ENCODE measurements at regions not wholly inside any gene's neighbourhood (a gene's known extent, or its start where the extent isn't known, plus 50 kb on each side); places are given as distances from the start of the nearest gene placed in this dataset.

- H3K9me3 Mint-ChIP-seq: peaks cover 17% of the 10 kb centered on the region
- ChIA-PET CTCF (interaction anchor here (1.0 kb wide), 2 partner anchors 9 to 15 kb away, joined by 3 to 5 read pairs; no protein-coding TSS in a partner anchor), POLR2A (no interaction called here)
- H3K27me3 Mint-ChIP-seq (ENCODE audit: low read depth): no peaks in the 10 kb centered on the region; the same call in 1 of the 2 replicates
- no peak overlapping the region for H3K4me3 Mint-ChIP-seq
- ATAC-seq (no peak), DNase-seq (ENCODE audit: low spot score) (no peak)
- H3K36me3 Mint-ChIP-seq: peaks cover 12% of the 10 kb centered on the region
- no peak overlapping the region for H3K27ac Mint-ChIP-seq
- H3K4me1 Mint-ChIP-seq: peaks cover 5% of the 10 kb centered on the region
- TF ChIP-seq MXD4 (CRISPR knock-in tag; IDR thresholded peaks at IDR 0.05; ENCODE audit: borderline replicate concordance) (no peak), GRHL2 (CRISPR knock-in tag; IDR thresholded peaks at IDR 0.05; ENCODE audit: insufficient replicate concordance, severe bottlenecking) (no peak), GTF2I (CRISPR knock-in tag; conservative IDR thresholded peaks at IDR 0.05) (no peak), JAZF1 (CRISPR knock-in tag; IDR thresholded peaks at IDR 0.05) (no peak), MYBL2 (CRISPR knock-in tag; IDR thresholded peaks at IDR 0.05) (no peak), ZBTB21 (CRISPR knock-in tag; IDR thresholded peaks at IDR 0.05; ENCODE audit: borderline replicate concordance) (no peak), ZNF416 (CRISPR knock-in tag; IDR thresholded peaks at IDR 0.05) (no peak), FOXJ3 (CRISPR knock-in tag; IDR thresholded peaks at IDR 0.05; ENCODE audit: borderline replicate concordance) (no peak), CTCF (IDR thresholded peaks at IDR 0.05) (no peak), NFATC4 (CRISPR knock-in tag; IDR thresholded peaks at IDR 0.05) (no peak), ATF1 (CRISPR knock-in tag; IDR thresholded peaks at IDR 0.05) (no peak)
- TF ChIP-seq, protein P1, sequence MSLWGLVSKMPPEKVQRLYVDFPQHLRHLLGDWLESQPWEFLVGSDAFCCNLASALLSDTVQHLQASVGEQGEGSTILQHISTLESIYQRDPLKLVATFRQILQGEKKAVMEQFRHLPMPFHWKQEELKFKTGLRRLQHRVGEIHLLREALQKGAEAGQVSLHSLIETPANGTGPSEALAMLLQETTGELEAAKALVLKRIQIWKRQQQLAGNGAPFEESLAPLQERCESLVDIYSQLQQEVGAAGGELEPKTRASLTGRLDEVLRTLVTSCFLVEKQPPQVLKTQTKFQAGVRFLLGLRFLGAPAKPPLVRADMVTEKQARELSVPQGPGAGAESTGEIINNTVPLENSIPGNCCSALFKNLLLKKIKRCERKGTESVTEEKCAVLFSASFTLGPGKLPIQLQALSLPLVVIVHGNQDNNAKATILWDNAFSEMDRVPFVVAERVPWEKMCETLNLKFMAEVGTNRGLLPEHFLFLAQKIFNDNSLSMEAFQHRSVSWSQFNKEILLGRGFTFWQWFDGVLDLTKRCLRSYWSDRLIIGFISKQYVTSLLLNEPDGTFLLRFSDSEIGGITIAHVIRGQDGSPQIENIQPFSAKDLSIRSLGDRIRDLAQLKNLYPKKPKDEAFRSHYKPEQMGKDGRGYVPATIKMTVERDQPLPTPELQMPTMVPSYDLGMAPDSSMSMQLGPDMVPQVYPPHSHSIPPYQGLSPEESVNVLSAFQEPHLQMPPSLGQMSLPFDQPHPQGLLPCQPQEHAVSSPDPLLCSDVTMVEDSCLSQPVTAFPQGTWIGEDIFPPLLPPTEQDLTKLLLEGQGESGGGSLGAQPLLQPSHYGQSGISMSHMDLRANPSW (CRISPR knock-in tag; conservative IDR thresholded peaks at IDR 0.05; ENCODE audit: low read depth): no peak
- TF ChIP-seq, protein P2, sequence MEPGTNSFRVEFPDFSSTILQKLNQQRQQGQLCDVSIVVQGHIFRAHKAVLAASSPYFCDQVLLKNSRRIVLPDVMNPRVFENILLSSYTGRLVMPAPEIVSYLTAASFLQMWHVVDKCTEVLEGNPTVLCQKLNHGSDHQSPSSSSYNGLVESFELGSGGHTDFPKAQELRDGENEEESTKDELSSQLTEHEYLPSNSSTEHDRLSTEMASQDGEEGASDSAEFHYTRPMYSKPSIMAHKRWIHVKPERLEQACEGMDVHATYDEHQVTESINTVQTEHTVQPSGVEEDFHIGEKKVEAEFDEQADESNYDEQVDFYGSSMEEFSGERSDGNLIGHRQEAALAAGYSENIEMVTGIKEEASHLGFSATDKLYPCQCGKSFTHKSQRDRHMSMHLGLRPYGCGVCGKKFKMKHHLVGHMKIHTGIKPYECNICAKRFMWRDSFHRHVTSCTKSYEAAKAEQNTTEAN (CRISPR knock-in tag; IDR thresholded peaks at IDR 0.05): no peak
- TF ChIP-seq, protein P3, sequence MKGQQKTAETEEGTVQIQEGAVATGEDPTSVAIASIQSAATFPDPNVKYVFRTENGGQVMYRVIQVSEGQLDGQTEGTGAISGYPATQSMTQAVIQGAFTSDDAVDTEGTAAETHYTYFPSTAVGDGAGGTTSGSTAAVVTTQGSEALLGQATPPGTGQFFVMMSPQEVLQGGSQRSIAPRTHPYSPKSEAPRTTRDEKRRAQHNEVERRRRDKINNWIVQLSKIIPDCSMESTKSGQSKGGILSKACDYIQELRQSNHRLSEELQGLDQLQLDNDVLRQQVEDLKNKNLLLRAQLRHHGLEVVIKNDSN (CRISPR knock-in tag; IDR thresholded peaks at IDR 0.05): no peak
- TF ChIP-seq, protein P4, sequence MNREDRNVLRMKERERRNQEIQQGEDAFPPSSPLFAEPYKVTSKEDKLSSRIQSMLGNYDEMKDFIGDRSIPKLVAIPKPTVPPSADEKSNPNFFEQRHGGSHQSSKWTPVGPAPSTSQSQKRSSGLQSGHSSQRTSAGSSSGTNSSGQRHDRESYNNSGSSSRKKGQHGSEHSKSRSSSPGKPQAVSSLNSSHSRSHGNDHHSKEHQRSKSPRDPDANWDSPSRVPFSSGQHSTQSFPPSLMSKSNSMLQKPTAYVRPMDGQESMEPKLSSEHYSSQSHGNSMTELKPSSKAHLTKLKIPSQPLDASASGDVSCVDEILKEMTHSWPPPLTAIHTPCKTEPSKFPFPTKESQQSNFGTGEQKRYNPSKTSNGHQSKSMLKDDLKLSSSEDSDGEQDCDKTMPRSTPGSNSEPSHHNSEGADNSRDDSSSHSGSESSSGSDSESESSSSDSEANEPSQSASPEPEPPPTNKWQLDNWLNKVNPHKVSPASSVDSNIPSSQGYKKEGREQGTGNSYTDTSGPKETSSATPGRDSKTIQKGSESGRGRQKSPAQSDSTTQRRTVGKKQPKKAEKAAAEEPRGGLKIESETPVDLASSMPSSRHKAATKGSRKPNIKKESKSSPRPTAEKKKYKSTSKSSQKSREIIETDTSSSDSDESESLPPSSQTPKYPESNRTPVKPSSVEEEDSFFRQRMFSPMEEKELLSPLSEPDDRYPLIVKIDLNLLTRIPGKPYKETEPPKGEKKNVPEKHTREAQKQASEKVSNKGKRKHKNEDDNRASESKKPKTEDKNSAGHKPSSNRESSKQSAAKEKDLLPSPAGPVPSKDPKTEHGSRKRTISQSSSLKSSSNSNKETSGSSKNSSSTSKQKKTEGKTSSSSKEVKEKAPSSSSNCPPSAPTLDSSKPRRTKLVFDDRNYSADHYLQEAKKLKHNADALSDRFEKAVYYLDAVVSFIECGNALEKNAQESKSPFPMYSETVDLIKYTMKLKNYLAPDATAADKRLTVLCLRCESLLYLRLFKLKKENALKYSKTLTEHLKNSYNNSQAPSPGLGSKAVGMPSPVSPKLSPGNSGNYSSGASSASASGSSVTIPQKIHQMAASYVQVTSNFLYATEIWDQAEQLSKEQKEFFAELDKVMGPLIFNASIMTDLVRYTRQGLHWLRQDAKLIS (CRISPR knock-in tag; IDR thresholded peaks at IDR 0.05; ENCODE audit: borderline replicate concordance): no peak
Observed at GRCh38 chr4:184575306-184575705, 73.9 kb downstream of the CASP3 start.

DNA sequence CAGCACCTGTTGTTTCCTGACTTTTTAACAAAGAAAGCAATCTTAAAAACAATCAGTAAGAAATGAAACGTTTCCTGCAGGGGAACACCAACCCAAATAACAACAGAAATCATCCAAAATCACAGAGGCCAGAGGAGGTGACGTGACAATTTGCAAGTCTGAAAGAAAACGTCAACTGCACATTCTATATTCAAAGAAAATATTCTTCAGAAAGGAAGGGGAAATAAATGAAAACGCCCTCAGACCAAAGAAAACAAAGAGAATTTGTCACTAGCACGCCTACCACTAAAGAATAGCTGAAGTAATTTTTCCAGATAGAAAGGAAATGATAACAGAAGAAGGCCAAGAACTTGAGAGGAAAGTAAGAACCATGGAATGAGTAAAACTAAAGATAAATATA, 74.4 kb downstream of the CASP3 start:
- H3K27me3 Mint-ChIP-seq (ENCODE audit: low read depth): no peaks in the 10 kb centered on the region; the same call in 1 of the 2 replicates
- ATAC-seq (no peak), DNase-seq (ENCODE audit: low spot score) (no peak)
- H3K36me3 Mint-ChIP-seq: peaks cover 8% of the 10 kb centered on the region
- H3K9me3 Mint-ChIP-seq: peaks cover 13% of the 10 kb centered on the region
- POLR2A ChIA-PET: no interaction called here
- H3K4me1 Mint-ChIP-seq: peaks cover 5% of the 10 kb centered on the region
- H3K4me3 Mint-ChIP-seq: no peak overlapping the region
- CTCF ChIA-PET: interaction anchor here (1.0 kb wide), 2 partner anchors 8 to 14 kb away, joined by 3 to 5 read pairs; no protein-coding TSS in a partner anchor
- no peak overlapping the region for H3K27ac Mint-ChIP-seq
- TF ChIP-seq, protein P3 (CRISPR knock-in tag; IDR thresholded peaks at IDR 0.05): no peak
- TF ChIP-seq NR3C1 (CRISPR knock-in tag; conservative IDR thresholded peaks at IDR 0.05; ENCODE audit: low read depth) (no peak), JAZF1 (CRISPR knock-in tag; IDR thresholded peaks at IDR 0.05) (no peak), EMX1 (CRISPR knock-in tag; IDR thresholded peaks at IDR 0.05) (no peak), GTF2I (CRISPR knock-in tag; conservative IDR thresholded peaks at IDR 0.05) (no peak), ZNF671 (CRISPR knock-in tag; IDR thresholded peaks at IDR 0.05) (no peak)
- TF ChIP-seq, protein P5, sequence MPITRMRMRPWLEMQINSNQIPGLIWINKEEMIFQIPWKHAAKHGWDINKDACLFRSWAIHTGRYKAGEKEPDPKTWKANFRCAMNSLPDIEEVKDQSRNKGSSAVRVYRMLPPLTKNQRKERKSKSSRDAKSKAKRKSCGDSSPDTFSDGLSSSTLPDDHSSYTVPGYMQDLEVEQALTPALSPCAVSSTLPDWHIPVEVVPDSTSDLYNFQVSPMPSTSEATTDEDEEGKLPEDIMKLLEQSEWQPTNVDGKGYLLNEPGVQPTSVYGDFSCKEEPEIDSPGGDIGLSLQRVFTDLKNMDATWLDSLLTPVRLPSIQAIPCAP (CRISPR knock-in tag; IDR thresholded peaks at IDR 0.05): no peak
- TF ChIP-seq, protein P4 (CRISPR knock-in tag; IDR thresholded peaks at IDR 0.05; ENCODE audit: borderline replicate concordance): no peak
